K562 (cell line): ENCODE measurements at regions not wholly inside any gene's neighbourhood (a gene's known extent, or its start where the extent isn't known, plus 50 kb on each side); places are given as distances from the start of the nearest gene placed in this dataset.
"Not testable (repeated sequence)": the region's sequence is repeated elsewhere in the genome, so short reads cannot be mapped to it uniquely, and the experiment has no call there.

Source experiments
- ATAC-seq: fragments of 200-7000 bp; cut with Tn5 transposase; 3 replicates; pipeline ENCODE4 v1.9.1; 2020; ENCODE audit warnings: moderate library complexity
- BruUV-seq: library from RNA; stranded (reverse); fragments of 400-500 nt; replicated peaks from 2 replicates; lab custom pipeline; 2021; lab: Mats Ljungman, UMichigan
- CTCF ChIA-PET: fragments of 300-600 bp; formaldehyde crosslinking; extraction: SDS; loops from one replicate; lab custom pipeline; 2021; ENCODE audit warnings: low intra/inter-chr PET ratio; lab: Yijun Ruan, JAX
- POLR2A ChIA-PET: fragments of 300-600, 350-650 bp; sonication (Branson Sonifier 250); formaldehyde crosslinking; extraction: SDS; loops from one replicate; lab custom pipeline; 2021; ENCODE audit warnings: antibody characterized with exemption, inconsistent platforms; lab: Yijun Ruan, JAX
- DNase-seq, 4 experiments: peaks; one replicate each; pipeline versions ENCODE4 v3.0.0 to v3.0.0-alpha.2; 2011 to 2018; ENCODE audit warnings: low spot score in 3 of 4, mixed read lengths in 3 of 4; ENCODE audit errors: extremely low read depth in 1 of 4
- FAIRE-seq: peaks from 2 replicates; lab custom pipeline; 2011; peaks lifted over from hg19 to GRCh38; lab: Jason Lieb, UNC
- H2AFZ ChIP-seq: 2 replicates; pipeline ENCODE4 v1.6.0; 2011; ENCODE audit warnings: low read depth, low read length, control low read depth, inconsistent platforms
- H3K27ac ChIP-seq: fragments of 200-600 bp; 3 replicates; pipeline ENCODE4 v1.8.0; 2011; ENCODE audit warnings: low read depth, mild to moderate bottlenecking, control low read depth, inconsistent platforms, low read length, moderate library complexity, mixed read lengths; ENCODE audit errors: extremely low read depth
- H3K27me3 ChIP-seq, 2 experiments: fragments of 300-600 bp in 1 of 2; 2 replicates in 1 of 2; 3 replicates in 1 of 2; pipeline versions ENCODE4 v1.6.0 to v1.8.0; 2011; ENCODE audit warnings: inconsistent platforms in 2 of 2, low read length in 2 of 2, mild to moderate bottlenecking in 1 of 2, mixed read lengths in 1 of 2, moderate library complexity in 1 of 2; ENCODE audit not compliant: control insufficient read depth in 2 of 2, insufficient read depth in 2 of 2
- H3K36me3 ChIP-seq: fragments of 300-600 bp; 3 replicates; pipeline ENCODE4 v1.8.0; 2011; ENCODE audit warnings: mild to moderate bottlenecking, low read length, inconsistent platforms; ENCODE audit not compliant: control insufficient read depth, insufficient read depth
- H3K4me1 ChIP-seq, 2 experiments: fragments of 200-600 bp in 1 of 2; replicated peaks in 1 of 2; 2 replicates in 1 of 2; 3 replicates in 1 of 2; pipeline versions ENCODE4 v1.5.1 to v1.8.0; 2011; ENCODE audit warnings: inconsistent platforms in 2 of 2, low read length in 2 of 2, mild to moderate bottlenecking in 1 of 2, mixed read lengths in 1 of 2, moderate library complexity in 1 of 2; ENCODE audit not compliant: control insufficient read depth in 2 of 2, insufficient read depth in 2 of 2
- H3K4me2 ChIP-seq: 2 replicates; pipeline ENCODE4 v1.6.1; 2011; ENCODE audit warnings: low read length, control low read depth, inconsistent platforms, mixed read lengths; ENCODE audit not compliant: insufficient read depth
- H3K4me3 ChIP-seq: fragments of 200-600 bp; sonication (generic), shearing (Covaris generic); 2 replicates; pipeline ENCODE4 v1.5.1; 2016; ENCODE audit warnings: control low read depth, inconsistent platforms
- H3K79me2 ChIP-seq: fragments of 200-600 bp; 3 replicates; pipeline ENCODE4 v1.8.0; 2011; ENCODE audit warnings: low read length, inconsistent platforms; ENCODE audit not compliant: control insufficient read depth, insufficient read depth
- H3K9ac ChIP-seq, 2 experiments: 2 replicates each; pipeline versions ENCODE4 v1.6.0 to v1.6.1; 2011; ENCODE audit warnings: low read depth in 2 of 2, low read length in 2 of 2, control low read depth in 1 of 2, inconsistent platforms in 1 of 2, mild to moderate bottlenecking in 1 of 2, mixed read lengths in 1 of 2; ENCODE audit not compliant: insufficient read depth in 1 of 2
- H3K9me1 ChIP-seq: one replicate; pipeline ENCODE4 v1.6.0; 2011; ENCODE audit warnings: inconsistent platforms, mild to moderate bottlenecking, low read length, moderate library complexity; ENCODE audit not compliant: control insufficient read depth, insufficient read depth
- H3K9me3 ChIP-seq: replicated peaks from 2 replicates; pipeline ENCODE4 v1.5.1; 2011; ENCODE audit warnings: low read depth, low read length, inconsistent platforms; ENCODE audit not compliant: control insufficient read depth, insufficient read depth
- H4K20me1 ChIP-seq: replicated peaks from 2 replicates; pipeline ENCODE4 v1.6.1; 2011; ENCODE audit warnings: low read length, inconsistent platforms, mixed read lengths; ENCODE audit not compliant: control insufficient read depth, insufficient read depth
- GABPB1 ChIP-seq: sonication (generic); formaldehyde crosslinking; IDR thresholded peaks from 2 replicates; pipeline ENCODE4 v1.8.0; 2022; ENCODE audit warnings: mild to moderate bottlenecking, missing genetic modification reagents
- HSF4 ChIP-seq: fragments of 250-450 bp; sonication (Bioruptor Pico); IDR thresholded peaks from 2 replicates; pipeline ENCODE4 v2.1.2; 2022; ENCODE audit warnings: mild to moderate bottlenecking, moderate library complexity, borderline replicate concordance
- KDM1A ChIP-seq, 2 experiments: fragments of 450-650 bp; IDR thresholded peaks; 2 replicates each; pipeline ENCODE4 v1.6.1; 2016; ENCODE audit warnings: mild to moderate bottlenecking in 2 of 2
- MAFG ChIP-seq: fragments of 450-650 bp; conservative IDR thresholded peaks from 2 replicates; pipeline ENCODE4 v1.6.1; 2016; ENCODE audit warnings: missing genetic modification characterization, missing compliant biosample characterization
- SAFB ChIP-seq: fragments of 200-400 bp; formaldehyde crosslinking; IDR thresholded peaks from 2 replicates; pipeline ENCODE4 v1.6.1; 2017; ENCODE audit warnings: low read depth, low read length, borderline replicate concordance
- SMARCA4 ChIP-seq: fragments of 450-650 bp; IDR thresholded peaks from 2 replicates; pipeline ENCODE4 v1.6.1; 2016
- WGBS: fragments of 100-300 bp; shearing (Covaris generic); methylation state at CpG from one replicate; pipeline ENCODE4 v1.1.6; 2016; ENCODE audit warnings: low coverage, mixed read lengths; ENCODE audit not compliant: insufficient coverage; ENCODE audit errors: missing lambda C conversion rate; 5-methylcytosine and 5-hydroxymethylcytosine counted together
- in situ Hi-C: fragments of 300-500 bp; cut with MboI; formaldehyde crosslinking; loops from 4 replicates; pipeline ENCODE4 v1.15.0; 2018; ENCODE audit warnings: inconsistent platforms, mixed read lengths
- intact Hi-C: fragments of 100-400 bp; cut with micrococcal nuclease; formaldehyde crosslinking; loops from 2 replicates; pipeline ENCODE4 v1.14.2; 2022

DNA sequence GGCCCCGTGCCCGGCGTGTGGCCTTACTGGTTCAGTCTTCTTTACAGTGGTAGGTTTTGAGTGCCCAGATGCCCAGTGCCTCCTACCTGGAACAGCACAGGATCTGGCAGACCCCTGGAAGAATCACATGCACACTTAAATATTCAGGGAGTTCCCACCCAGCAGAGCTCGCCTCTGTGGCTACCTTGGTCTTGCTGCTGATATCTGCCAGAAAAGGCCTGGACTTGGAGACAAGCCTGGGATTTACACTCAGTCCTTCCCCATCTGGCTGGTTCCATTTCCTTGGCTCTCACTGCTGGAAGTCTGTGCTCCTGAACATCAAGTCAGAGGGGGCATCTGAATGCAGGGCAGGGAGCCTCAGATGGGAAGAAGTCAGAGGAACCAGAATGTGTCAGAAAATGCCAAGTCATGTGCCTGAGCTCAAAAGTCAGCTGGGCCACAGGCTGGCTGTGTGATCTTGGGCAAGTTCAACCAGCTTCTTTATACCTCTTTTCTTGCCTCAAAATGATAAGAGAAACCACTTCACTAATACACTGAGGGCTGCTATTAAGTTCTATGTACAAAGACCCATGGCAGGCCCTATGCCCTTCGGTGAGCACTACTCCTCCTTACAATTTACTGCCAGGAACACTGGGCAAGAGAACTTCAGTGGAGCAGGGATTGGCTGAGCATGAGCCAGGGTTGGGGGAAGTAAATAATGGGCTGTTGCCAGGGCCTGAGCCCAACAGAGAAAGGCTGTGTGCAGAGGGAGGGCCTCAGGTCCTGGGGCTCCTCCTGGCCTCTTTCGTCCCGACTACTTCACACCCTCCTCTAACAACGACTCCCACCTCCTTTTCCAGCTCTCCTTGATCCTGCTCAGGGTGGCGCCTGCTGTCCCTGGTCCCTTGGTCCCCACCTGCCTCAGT is 135.9 kb downstream of the GPCPD1 start:
- H3K4me2 ChIP-seq, result no peak overlapping the region
- CTCF ChIA-PET, result no interaction called here
- H3K4me3 ChIP-seq, result no peak overlapping the region
- intact Hi-C loops (no loop called here), in situ Hi-C loops (no loop called here)
- no peaks in the 10 kb centered on the region for H3K36me3 ChIP-seq
- H3K9me3 ChIP-seq, result no peaks in the 10 kb centered on the region
- FAIRE-seq (no peak), DNase-seq (no peak), ATAC-seq (no peak)
- H3K79me2 ChIP-seq, result no peaks in the 10 kb centered on the region
- BruUV-seq, result no TSS peak
- H3K9me1 ChIP-seq, result no peaks in the 10 kb centered on the region
- POLR2A ChIA-PET, result interaction anchor here (0.9 kb wide), 1 partner anchor 23 kb away, joined by 3 read pairs; no protein-coding TSS in a partner anchor
- H3K27me3 ChIP-seq, result no peaks in the 10 kb centered on the region
- H3K27ac ChIP-seq, result no peak overlapping the region
- no peak overlapping the region for H3K9ac ChIP-seq
- H3K4me1 ChIP-seq, result peaks cover 0 to 8% of the 10 kb centered on the region in 2 experiments; a peak in 2 of 5 replicates
- no peak overlapping the region for H2AFZ ChIP-seq
- TF ChIP-seq HSF4 (CRISPR knock-in tag), result no peak
- TF ChIP-seq SMARCA4, result no peak
- TF ChIP-seq MAFG, result 0 out of 2 replicates have a peak, but pooled peaks have one; percentile 36
- TF ChIP-seq SAFB, result no peak
- no peak for TF ChIP-seq GABPB1 (CRISPR knock-in tag)
- TF ChIP-seq KDM1A (IDR thresholded peaks at IDR 0.05), result no peak
- no peaks in the 10 kb centered on the region for H4K20me1 ChIP-seq
- WGBS, result 7% methylated on average over 4 of the region's 9 CpGs

DNA sequence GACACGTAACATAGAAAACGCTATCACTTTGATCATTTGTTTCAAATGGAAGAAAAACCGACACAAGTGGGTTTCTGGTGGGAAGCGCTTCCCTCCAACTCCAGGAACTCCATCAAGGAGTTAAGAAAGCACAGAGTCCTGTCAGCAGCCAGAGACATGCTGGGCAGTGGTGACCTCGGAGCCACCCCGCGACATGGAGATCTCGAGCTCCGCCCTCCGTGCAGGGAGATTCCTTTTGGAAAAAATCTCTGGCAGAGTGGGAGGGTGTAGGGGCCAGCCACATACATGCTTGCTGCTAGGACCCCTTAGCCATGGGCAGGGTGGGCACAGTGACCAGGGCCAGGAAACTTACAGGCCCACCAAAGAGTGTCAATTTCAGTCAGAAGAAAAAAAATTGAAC is 138.9 kb downstream of the GPCPD1 start:
- peak; percentile 62 for FAIRE-seq
- H3K27ac ChIP-seq, H3K36me3 ChIP-seq, CTCF ChIA-PET, H3K9ac ChIP-seq, H3K4me1 ChIP-seq, H3K4me3 ChIP-seq, H4K20me1 ChIP-seq, BruUV-seq, H3K27me3 ChIP-seq, ATAC-seq, intact Hi-C loops, H3K4me2 ChIP-seq, H3K79me2 ChIP-seq, in situ Hi-C loops, H3K9me1 ChIP-seq, H2AFZ ChIP-seq, DNase-seq, H3K9me3 ChIP-seq: not testable (repeated sequence)
- POLR2A ChIA-PET, result interaction anchor here (0.6 kb wide), 1 partner anchor 24 kb away, joined by 3 read pairs; no protein-coding TSS in a partner anchor
- 0% methylated on average over 2 of the region's 10 CpGs for WGBS
